HEK293 (cell line): ENCODE measurements at regions not wholly inside any gene's neighbourhood (a gene's known extent, or its start where the extent isn't known, plus 50 kb on each side); places are given as distances from the start of the nearest gene placed in this dataset.

Source experiments
- SP2 ChIP-seq: fragments of 450-650 bp; formaldehyde crosslinking; IDR thresholded peaks from 2 replicates; pipeline ENCODE4 v1.5.1; 2016; ENCODE audit warnings: missing biosample characterization, missing genetic modification characterization
- ZBTB8A ChIP-seq: fragments of 450-650 bp; formaldehyde crosslinking; IDR thresholded peaks from 2 replicates; pipeline ENCODE4 v1.5.1; 2016; ENCODE audit warnings: missing biosample characterization, missing genetic modification characterization
- ZFP41 ChIP-seq: fragments of 450-650 bp; formaldehyde crosslinking; IDR thresholded peaks from 2 replicates; pipeline ENCODE4 v1.5.1; 2016; ENCODE audit warnings: missing biosample characterization, missing genetic modification characterization, borderline replicate concordance
- ZNF140 ChIP-seq: fragments of 450-650 bp; formaldehyde crosslinking; IDR thresholded peaks from 2 replicates; pipeline ENCODE4 v1.5.1; 2016; ENCODE audit warnings: missing biosample characterization, missing genetic modification characterization
- ZNF24 ChIP-seq: fragments of 450-650 bp; formaldehyde crosslinking; IDR thresholded peaks from 2 replicates; pipeline ENCODE4 v1.5.1; 2016; ENCODE audit warnings: missing biosample characterization, missing genetic modification characterization
- ZNF560 ChIP-seq: fragments of 450-650 bp; formaldehyde crosslinking; IDR thresholded peaks from 2 replicates; pipeline ENCODE4 v1.5.1; 2017; ENCODE audit warnings: missing biosample characterization, missing genetic modification characterization, borderline replicate concordance
- ZNF561 ChIP-seq: fragments of 450-650 bp; IDR thresholded peaks from 2 replicates; pipeline ENCODE4 v1.5.1; 2018; ENCODE audit warnings: missing biosample characterization, missing genetic modification characterization, borderline replicate concordance
- ZNF660 ChIP-seq: fragments of 450-650 bp; IDR thresholded peaks from 2 replicates; pipeline ENCODE4 v1.5.1; 2018; ENCODE audit warnings: missing biosample characterization, mild to moderate bottlenecking, missing genetic modification characterization
- ZNF747 ChIP-seq: fragments of 450-650 bp; formaldehyde crosslinking; IDR thresholded peaks from 2 replicates; pipeline ENCODE4 v1.5.1; 2016; ENCODE audit warnings: missing biosample characterization, missing genetic modification characterization
- ZXDB ChIP-seq: fragments of 450-650 bp; formaldehyde crosslinking; IDR thresholded peaks from 2 replicates; pipeline ENCODE4 v1.5.1; 2016; ENCODE audit warnings: missing biosample characterization, missing genetic modification characterization
- TF ChIP-seq, protein P1 (sequence below): fragments of 450-650 bp; formaldehyde crosslinking; IDR thresholded peaks from 2 replicates; pipeline ENCODE4 v1.5.1; 2016; ENCODE audit warnings: missing biosample characterization, missing genetic modification characterization
- TF ChIP-seq, protein P2 (sequence below): fragments of 450-650 bp; formaldehyde crosslinking; IDR thresholded peaks from 2 replicates; pipeline ENCODE4 v1.5.1; 2016; ENCODE audit warnings: missing biosample characterization, missing genetic modification characterization, low read depth

DNA sequence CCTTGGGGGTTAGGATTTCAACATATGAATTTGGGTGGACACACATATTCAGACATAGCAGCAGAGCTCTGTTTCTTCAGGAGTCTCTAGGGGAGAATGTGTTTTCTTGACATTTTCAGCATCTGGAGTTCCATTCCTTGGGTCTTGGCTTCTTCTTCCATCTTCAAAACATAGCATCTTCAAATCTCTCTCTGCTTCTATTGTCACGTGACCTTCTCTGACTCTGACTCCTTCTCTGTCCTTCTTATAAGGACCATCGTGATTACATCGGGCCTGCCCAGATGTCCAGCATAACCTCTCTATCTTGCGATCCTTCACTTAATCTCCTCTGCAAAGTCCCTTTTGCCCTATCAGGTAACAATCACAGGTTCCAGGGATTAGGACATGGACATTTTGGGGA, 101.0 kb upstream of the CHD6 start:
- TF ChIP-seq, protein P1, sequence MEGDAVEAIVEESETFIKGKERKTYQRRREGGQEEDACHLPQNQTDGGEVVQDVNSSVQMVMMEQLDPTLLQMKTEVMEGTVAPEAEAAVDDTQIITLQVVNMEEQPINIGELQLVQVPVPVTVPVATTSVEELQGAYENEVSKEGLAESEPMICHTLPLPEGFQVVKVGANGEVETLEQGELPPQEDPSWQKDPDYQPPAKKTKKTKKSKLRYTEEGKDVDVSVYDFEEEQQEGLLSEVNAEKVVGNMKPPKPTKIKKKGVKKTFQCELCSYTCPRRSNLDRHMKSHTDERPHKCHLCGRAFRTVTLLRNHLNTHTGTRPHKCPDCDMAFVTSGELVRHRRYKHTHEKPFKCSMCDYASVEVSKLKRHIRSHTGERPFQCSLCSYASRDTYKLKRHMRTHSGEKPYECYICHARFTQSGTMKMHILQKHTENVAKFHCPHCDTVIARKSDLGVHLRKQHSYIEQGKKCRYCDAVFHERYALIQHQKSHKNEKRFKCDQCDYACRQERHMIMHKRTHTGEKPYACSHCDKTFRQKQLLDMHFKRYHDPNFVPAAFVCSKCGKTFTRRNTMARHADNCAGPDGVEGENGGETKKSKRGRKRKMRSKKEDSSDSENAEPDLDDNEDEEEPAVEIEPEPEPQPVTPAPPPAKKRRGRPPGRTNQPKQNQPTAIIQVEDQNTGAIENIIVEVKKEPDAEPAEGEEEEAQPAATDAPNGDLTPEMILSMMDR (tag by site-specific recombination): no peak
- TF ChIP-seq ZFP41 (no peak), ZNF24 (no peak), SP2 (no peak), ZNF140 (tag by site-specific recombination) (no peak), ZNF561 (tag by site-specific recombination) (no peak), ZNF747 (tag by site-specific recombination) (no peak), ZXDB (tag by site-specific recombination) (no peak), ZBTB8A (tag by site-specific recombination) (no peak), ZNF560 (tag by site-specific recombination) (no peak), ZNF660 (no peak)
- TF ChIP-seq, protein P2, sequence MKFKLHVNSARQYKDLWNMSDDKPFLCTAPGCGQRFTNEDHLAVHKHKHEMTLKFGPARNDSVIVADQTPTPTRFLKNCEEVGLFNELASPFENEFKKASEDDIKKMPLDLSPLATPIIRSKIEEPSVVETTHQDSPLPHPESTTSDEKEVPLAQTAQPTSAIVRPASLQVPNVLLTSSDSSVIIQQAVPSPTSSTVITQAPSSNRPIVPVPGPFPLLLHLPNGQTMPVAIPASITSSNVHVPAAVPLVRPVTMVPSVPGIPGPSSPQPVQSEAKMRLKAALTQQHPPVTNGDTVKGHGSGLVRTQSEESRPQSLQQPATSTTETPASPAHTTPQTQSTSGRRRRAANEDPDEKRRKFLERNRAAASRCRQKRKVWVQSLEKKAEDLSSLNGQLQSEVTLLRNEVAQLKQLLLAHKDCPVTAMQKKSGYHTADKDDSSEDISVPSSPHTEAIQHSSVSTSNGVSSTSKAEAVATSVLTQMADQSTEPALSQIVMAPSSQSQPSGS (tag by site-specific recombination): no peak
